Esophagus squamous epithelium (tissue), 5 donors: ENCODE measurements at regions not wholly inside any gene's neighbourhood (a gene's known extent, or its start where the extent isn't known, plus 50 kb on each side); places are given as distances from the start of the nearest gene placed in this dataset.

ENCODE experiments used
- DNase-seq: peaks from one replicate; lab custom pipeline; 2025; lab: John Stamatoyannopoulos, UW
- H3K27ac ChIP-seq, 4 donors: fragments of 200-600 bp; sonication (generic); one replicate each; pipeline ENCODE4 v1.5.1; 2016 to 2019; ENCODE audit warnings: mild to moderate bottlenecking in 1 of 4
- H3K27me3 ChIP-seq, 4 donors: fragments of 200-600 bp; sonication (generic); 1 replicate in 3 of 4; 2 replicates in 1 of 4; pipeline versions ENCODE4 v1.5.1 to v1.6.0; 2017 to 2021; ENCODE audit warnings: antibody characterized with exemption in 1 of 4
- H3K36me3 ChIP-seq, 3 donors: fragments of 200-600 bp; sonication (generic); one replicate each; pipeline ENCODE4 v1.5.1; 2016 to 2019
- H3K4me1 ChIP-seq, 3 donors: fragments of 200-600 bp; sonication (generic); one replicate each; pipeline ENCODE4 v1.5.1; 2017 to 2019
- H3K4me3 ChIP-seq, 4 donors: fragments of 200-600 bp; sonication (generic); 1 replicate in 3 of 4; 2 replicates in 1 of 4; pipeline ENCODE4 v1.5.1; 2016 to 2019; ENCODE audit warnings: mild to moderate bottlenecking in 2 of 4, moderate library complexity in 1 of 4
- H3K9me3 ChIP-seq, 3 donors: fragments of 200-600 bp; sonication (generic); one replicate each; pipeline ENCODE4 v1.5.1; 2016 to 2019
- POLR2A ChIP-seq, 4 donors: fragments of 450-650 bp; IDR thresholded peaks; one replicate each; pipeline ENCODE4 v1.6.1; 2017; ENCODE audit warnings: antibody characterized with exemption in 4 of 4, mild to moderate bottlenecking in 4 of 4, moderate library complexity in 3 of 4
- WGBS, 2 donors: methylation state at CpG; one replicate each; pipeline ENCODE4 v1.1.5; 2018; 5-methylcytosine and 5-hydroxymethylcytosine counted together
- intact Hi-C: fragments of 100-400 bp; cut with DNase I; formaldehyde crosslinking; loops from one replicate; pipeline ENCODE4 v1.15.0; 2022
- small RNA-seq, 4 donors: library from RNA; depleted of rRNA; stranded (forward); fragments of <200 nt; gene quantifications; one replicate each; pipeline ENCODE3, GENCODE V24; 2016
- TF ChIP-seq, protein P1 (sequence below), 6 experiments: fragments of 450-650 bp in 4 of 6; fragments of 200-600 bp in 2 of 6; sonication (generic) in 2 of 6; IDR thresholded peaks; one replicate each; pipeline ENCODE4 v1.5.1; 2016 to 2019; ENCODE audit warnings: antibody characterized with exemption in 6 of 6, mild to moderate bottlenecking in 4 of 6, moderate library complexity in 4 of 6
- donor health status: DM: yes; HTN: yes; CAD: no.

DNA sequence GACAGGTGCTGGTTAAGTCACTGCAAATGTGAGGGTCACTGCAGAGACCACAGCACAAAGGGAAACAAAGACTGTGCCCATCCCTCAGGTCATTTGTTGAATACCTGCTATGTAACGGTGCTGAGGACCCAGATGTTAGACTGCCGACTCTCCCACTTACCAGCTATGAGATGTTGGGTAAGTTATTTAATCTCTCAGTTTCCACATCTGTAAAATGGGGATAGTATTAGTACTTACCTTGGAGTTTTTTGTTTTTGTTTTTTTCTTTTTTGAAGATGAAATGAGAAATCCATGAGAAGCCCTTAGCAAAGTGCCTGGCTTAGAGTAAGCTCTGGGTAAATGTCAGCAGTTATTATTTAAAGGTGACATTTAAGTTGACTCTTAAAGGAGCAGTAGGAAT is 50.5 kb upstream of the PMFBP1 start:
- Histone ChIP-seq H3K4me3 (no peak overlapping the region), H3K27me3 (no peaks in the 10 kb centered on the region), H3K9me3 (no peaks in the 10 kb centered on the region), H3K4me1 (no peaks in the 10 kb centered on the region), H3K27ac (no peak overlapping the region), H3K36me3 (no peaks in the 10 kb centered on the region)
- TF ChIP-seq POLR2A (IDR thresholded peaks at IDR 0.05) = no peak
- TF ChIP-seq, protein P1, sequence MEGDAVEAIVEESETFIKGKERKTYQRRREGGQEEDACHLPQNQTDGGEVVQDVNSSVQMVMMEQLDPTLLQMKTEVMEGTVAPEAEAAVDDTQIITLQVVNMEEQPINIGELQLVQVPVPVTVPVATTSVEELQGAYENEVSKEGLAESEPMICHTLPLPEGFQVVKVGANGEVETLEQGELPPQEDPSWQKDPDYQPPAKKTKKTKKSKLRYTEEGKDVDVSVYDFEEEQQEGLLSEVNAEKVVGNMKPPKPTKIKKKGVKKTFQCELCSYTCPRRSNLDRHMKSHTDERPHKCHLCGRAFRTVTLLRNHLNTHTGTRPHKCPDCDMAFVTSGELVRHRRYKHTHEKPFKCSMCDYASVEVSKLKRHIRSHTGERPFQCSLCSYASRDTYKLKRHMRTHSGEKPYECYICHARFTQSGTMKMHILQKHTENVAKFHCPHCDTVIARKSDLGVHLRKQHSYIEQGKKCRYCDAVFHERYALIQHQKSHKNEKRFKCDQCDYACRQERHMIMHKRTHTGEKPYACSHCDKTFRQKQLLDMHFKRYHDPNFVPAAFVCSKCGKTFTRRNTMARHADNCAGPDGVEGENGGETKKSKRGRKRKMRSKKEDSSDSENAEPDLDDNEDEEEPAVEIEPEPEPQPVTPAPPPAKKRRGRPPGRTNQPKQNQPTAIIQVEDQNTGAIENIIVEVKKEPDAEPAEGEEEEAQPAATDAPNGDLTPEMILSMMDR (IDR thresholded peaks at IDR 0.05) = no peak
- 81 to 90% methylated on average over 2 of the region's 2 CpGs for WGBS, 2 donors
- intact Hi-C loops = no loop called here
- DNase-seq = no peak

Small RNA genes in the stretch of these regions (small RNA-seq; reads per million reads assigned to genes)
- 0 reads per million in 4 donors for gene RF00026
- gene RNU7-90P = 0 reads per million in 4 donors
